B cell (primary cell): ENCODE measurements at regions not wholly inside any gene's neighbourhood (a gene's known extent, or its start where the extent isn't known, plus 50 kb on each side); places are given as distances from the start of the nearest gene placed in this dataset.

ENCODE experiments used
- ATAC-seq: fragments of 200-7000 bp; cut with Tn5 transposase; one replicate; pipeline ENCODE4 v1.10.0; 2021; ENCODE audit warnings: low read depth, mild to moderate bottlenecking, moderate number of reproducible peaks, moderate library complexity
- CTCF ChIA-PET: fragments of 350-600 bp; sonication (Branson Sonifier 250); formaldehyde crosslinking; loops from one replicate; lab custom pipeline; 2021; ENCODE audit warnings: antibody characterized with exemption, inconsistent platforms; lab: Charles Lee
- POLR2A ChIA-PET: fragments of 350-600 bp; sonication (Branson Sonifier 250); formaldehyde crosslinking; loops from one replicate; lab custom pipeline; 2021; ENCODE audit warnings: antibody characterized with exemption; lab: Charles Lee
- DNase-seq: peaks from one replicate; pipeline ENCODE4 v3.0.0; 2013
- H2AFZ ChIP-seq: 2 replicates; pipeline ENCODE4 v1.6.1; 2012; ENCODE audit warnings: mild to moderate bottlenecking, low read depth, low read length; ENCODE audit not compliant: insufficient read depth, poor library complexity, severe bottlenecking
- H3K27ac ChIP-seq, 2 donors: 1 replicate in 1 of 2; 2 replicates in 1 of 2; pipeline ENCODE4 v1.5.1; 2012 to 2013; ENCODE audit warnings: low read length in 2 of 2, mild to moderate bottlenecking in 2 of 2, moderate library complexity in 1 of 2
- H3K27me3 ChIP-seq, 4 experiments: fragments of 200-600 bp in 1 of 4; sonication (generic) in 1 of 4; replicated peaks in 1 of 4; 1 replicate in 2 of 4; 2 replicates in 2 of 4; pipeline versions ENCODE4 v1.6.1 to v1.7.0; 2013 to 2016; ENCODE audit warnings: low read length in 3 of 4, mild to moderate bottlenecking in 2 of 4, mixed read lengths in 1 of 4, moderate library complexity in 1 of 4; ENCODE audit not compliant: insufficient read depth in 4 of 4, control insufficient read depth in 3 of 4; ENCODE audit errors: control extremely low read depth in 1 of 4
- H3K36me3 ChIP-seq, 2 experiments: replicated peaks in 1 of 2; 1 replicate in 1 of 2; 2 replicates in 1 of 2; pipeline versions ENCODE4 v1.6.1 to v1.7.1; 2013; ENCODE audit warnings: low read length in 1 of 2; ENCODE audit not compliant: insufficient read depth in 2 of 2, control insufficient read depth in 1 of 2; ENCODE audit errors: control extremely low read depth in 1 of 2, extremely low read depth in 1 of 2
- H3K4me1 ChIP-seq, 2 donors: fragments of 200-600 bp in 1 of 2; sonication (generic) in 1 of 2; 1 replicate in 1 of 2; 2 replicates in 1 of 2; pipeline versions ENCODE4 v1.5.1 to v1.6.1; 2013 to 2017; ENCODE audit warnings: low read length in 2 of 2; ENCODE audit not compliant: control insufficient read depth in 2 of 2, insufficient read depth in 2 of 2
- H3K4me2 ChIP-seq: replicated peaks from 2 replicates; pipeline ENCODE3; 2012; ENCODE audit warnings: mild to moderate bottlenecking, low read depth, low read length; ENCODE audit not compliant: poor library complexity, severe bottlenecking
- H3K4me3 ChIP-seq, 5 experiments: fragments of 200-600 bp in 1 of 5; sonication (generic) in 1 of 5; 1 replicate in 3 of 5; 2 replicates in 2 of 5; pipeline versions ENCODE4 v1.5.1 to v1.7.0; 2011 to 2016; ENCODE audit warnings: low read length in 4 of 5, mild to moderate bottlenecking in 4 of 5, low read depth in 2 of 5, control low read depth in 1 of 5, moderate library complexity in 1 of 5; ENCODE audit not compliant: insufficient read depth in 1 of 5; ENCODE audit errors: control extremely low read depth in 1 of 5, extremely low read depth in 1 of 5
- H3K79me2 ChIP-seq: fragments of 200-600 bp; sonication (generic); one replicate; pipeline ENCODE4 v1.6.0; 2016; ENCODE audit warnings: low read length; ENCODE audit not compliant: control insufficient read depth, insufficient read depth
- H3K9ac ChIP-seq: fragments of 200-600 bp; sonication (generic); 2 replicates; pipeline ENCODE4 v1.6.1; 2017; ENCODE audit warnings: mild to moderate bottlenecking, low read length, moderate library complexity
- H3K9me3 ChIP-seq, 3 donors: one replicate each; pipeline versions ENCODE4 v1.6.1 to v1.7.1; 2013; ENCODE audit warnings: low read length in 2 of 3; ENCODE audit not compliant: control insufficient read depth in 2 of 3, insufficient read depth in 1 of 3; ENCODE audit errors: control extremely low read depth in 1 of 3
- H4K20me1 ChIP-seq: 2 replicates; pipeline ENCODE4 v1.6.0; 2012; ENCODE audit warnings: mild to moderate bottlenecking, low read length; ENCODE audit not compliant: insufficient read depth, control insufficient read depth, poor library complexity, severe bottlenecking
- H3K27ac Mint-ChIP-seq: one replicate; pipeline ENCODE4 v1.8.0; 2021; ENCODE audit warnings: mixed read lengths
- H3K27me3 Mint-ChIP-seq: one replicate; pipeline ENCODE4 v1.8.0; 2021; ENCODE audit warnings: mixed read lengths
- H3K4me1 Mint-ChIP-seq: one replicate; pipeline ENCODE4 v1.8.0; 2021; ENCODE audit warnings: mixed read lengths
- H3K4me3 Mint-ChIP-seq: one replicate; pipeline ENCODE4 v1.8.0; 2021; ENCODE audit warnings: mixed read lengths
- H3K9me3 Mint-ChIP-seq: one replicate; pipeline ENCODE4 v1.8.0; 2022; ENCODE audit warnings: mixed read lengths; ENCODE audit not compliant: insufficient read depth
- CTCF ChIP-seq: fragments of 200-600 bp; IDR thresholded peaks from one replicate; pipeline ENCODE4 v1.8.0; 2022; ENCODE audit warnings: antibody characterized with exemption, mild to moderate bottlenecking
- EZH2 ChIP-seq: IDR thresholded peaks from 2 replicates; pipeline ENCODE4 v1.6.1; 2012; ENCODE audit warnings: borderline replicate concordance, low read depth, mild to moderate bottlenecking, moderate library complexity, low read length; ENCODE audit not compliant: insufficient read depth, poor library complexity, severe bottlenecking
- WGBS: methylation state at CpG from one replicate; pipeline ENCODE4 v1.1.5; 2013; ENCODE audit warnings: missing lambda C conversion rate; ENCODE audit not compliant: insufficient coverage; 5-methylcytosine and 5-hydroxymethylcytosine counted together
- intact Hi-C: fragments of 100-400 bp; cut with micrococcal nuclease; formaldehyde crosslinking; loops from one replicate; pipeline ENCODE4 v1.10.0; 2022

- 80% methylated on average over 1 of the region's 4 CpGs for WGBS
- no peak overlapping the region for H3K27ac ChIP-seq
- H3K4me1 ChIP-seq = no peaks in the 10 kb centered on the region
- peaks cover 0 to 17% (median 0%) of the 10 kb centered on the region in 3 donors for H3K9me3 ChIP-seq
- Mint-ChIP-seq H3K27me3 (no peaks in the 10 kb centered on the region), H3K4me3 (no peak overlapping the region), H3K27ac (no peak overlapping the region), H3K9me3 (peaks cover 2% of the 10 kb centered on the region), H3K4me1 (no peaks in the 10 kb centered on the region)
- no peak overlapping the region for H2AFZ ChIP-seq
- H3K36me3 ChIP-seq = no peaks in the 10 kb centered on the region
- DNase-seq (no peak), ATAC-seq (no peak)
- no peaks in the 10 kb centered on the region for H4K20me1 ChIP-seq
- POLR2A ChIA-PET = no interaction called here
- intact Hi-C loops = no loop called here
- H3K9ac ChIP-seq = no peak overlapping the region
- no peak overlapping the region for H3K4me3 ChIP-seq
- CTCF ChIA-PET = no interaction called here
- no peaks in the 10 kb centered on the region for H3K79me2 ChIP-seq
- no peaks in the 10 kb centered on the region for H3K27me3 ChIP-seq
- TF ChIP-seq CTCF (no peak), EZH2 (no peak)
- no peak overlapping the region for H3K4me2 ChIP-seq
Measured at GRCh38 chr19:30810726-30811125, 438.5 kb downstream of the ZNF536 start.

DNA sequence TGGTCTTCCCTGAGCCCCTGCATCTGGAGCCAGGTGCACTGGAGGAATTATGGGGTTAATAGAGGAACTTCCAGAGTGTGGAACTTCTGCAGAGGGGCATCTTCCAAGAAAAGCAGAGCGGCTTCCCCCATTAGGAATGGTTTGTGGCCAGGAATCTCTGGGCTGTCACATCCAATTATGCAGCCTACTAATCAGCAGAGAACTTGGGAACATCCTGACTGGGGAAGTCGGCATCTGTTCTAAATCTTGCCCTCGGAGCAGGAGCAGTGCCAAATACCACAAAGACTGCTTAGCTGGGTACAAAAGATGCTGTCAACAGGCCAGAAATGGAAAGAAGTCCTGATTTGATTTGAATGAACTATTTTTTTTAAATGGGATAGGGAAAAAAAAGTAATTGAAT, 435.1 kb downstream of the ZNF536 start:
- Mint-ChIP-seq H3K9me3 (peaks cover 1% of the 10 kb centered on the region), H3K27me3 (no peaks in the 10 kb centered on the region), H3K4me3 (no peak overlapping the region), H3K27ac (no peak overlapping the region), H3K4me1 (no peaks in the 10 kb centered on the region)
- ChIA-PET CTCF (no interaction called here), POLR2A (no interaction called here)
- Histone ChIP-seq H3K9me3 (peaks cover 0 to 17% (median 0%) of the 10 kb centered on the region in 3 donors), H3K9ac (no peak overlapping the region), H3K4me3 (no peak overlapping the region), H3K36me3 (no peaks in the 10 kb centered on the region), H3K4me2 (no peak overlapping the region), H3K4me1 (no peaks in the 10 kb centered on the region), H2AFZ (no peak overlapping the region), H3K79me2 (no peaks in the 10 kb centered on the region), H3K27ac (no peak overlapping the region), H4K20me1 (no peaks in the 10 kb centered on the region), H3K27me3 (no peaks in the 10 kb centered on the region)
- intact Hi-C loops = no loop called here
- ATAC-seq = no peak
- no peak for DNase-seq
- TF ChIP-seq EZH2 (no peak), CTCF (no peak)
- no CpG with 5 or more reads among the region's 3 CpGs for WGBS
